ENCODE measurements at regions not wholly inside any gene's neighbourhood (a gene's known extent, or its start where the extent isn't known, plus 50 kb on each side); places are given as distances from the start of the nearest gene placed in this dataset.

GRCh38 chr13:90954605-90955195, 392.8 kb upstream of the MIR17HG start:
- TF ChIP-seq POLR2A (IDR thresholded peaks at IDR 0.05; ENCODE audit: low read depth, low read length) (no peak), POLR2AphosphoS5 (IDR thresholded peaks at IDR 0.05; ENCODE audit: low read depth, low read length) (no peak)

All from GM12892 (cell line).